Endothelial cell of umbilical vein (primary cell): ENCODE measurements at regions not wholly inside any gene's neighbourhood (a gene's known extent, or its start where the extent isn't known, plus 50 kb on each side); places are given as distances from the start of the nearest gene placed in this dataset.

Source experiments
- BruUV-seq: library from RNA; stranded (reverse); fragments of 400-500 nt; replicated peaks from 2 replicates; lab custom pipeline; 2021; lab: Mats Ljungman, UMichigan
- CTCF ChIA-PET: fragments of 300-600, 350-600 bp; sonication (Branson Sonifier 250); formaldehyde crosslinking; loops from one replicate; lab custom pipeline; 2021; ENCODE audit warnings: antibody characterized with exemption, inconsistent platforms; lab: Charles Lee
- POLR2A ChIA-PET: fragments of 300-600, 350-600 bp; sonication (Branson Sonifier 250); formaldehyde crosslinking; loops from one replicate; lab custom pipeline; 2021; ENCODE audit warnings: antibody characterized with exemption, inconsistent platforms; lab: Charles Lee
- DNase-seq: peaks from one replicate; pipeline ENCODE4 v3.0.0-alpha.2; 2011; ENCODE audit warnings: low read depth, low spot score
- FAIRE-seq: peaks from 2 replicates; lab custom pipeline; 2011; peaks lifted over from hg19 to GRCh38; lab: Jason Lieb, UNC
- H2AFZ ChIP-seq: 2 replicates; pipeline ENCODE4 v1.6.0; 2012; ENCODE audit warnings: low read depth, low read length, control low read depth, inconsistent platforms
- H3K27ac ChIP-seq: 2 replicates; pipeline ENCODE4 v1.5.1; 2011; ENCODE audit warnings: low read depth, mild to moderate bottlenecking, control low read depth, low read length, moderate library complexity; ENCODE audit not compliant: insufficient read depth
- H3K27me3 ChIP-seq, 2 experiments: 2 replicates each; pipeline versions ENCODE4 v1.6.0 to v1.6.1; 2011; ENCODE audit warnings: low read length in 2 of 2, mixed read lengths in 1 of 2; ENCODE audit not compliant: control insufficient read depth in 2 of 2, insufficient read depth in 2 of 2
- H3K36me3 ChIP-seq, 2 experiments: 2 replicates in 1 of 2; 3 replicates in 1 of 2; pipeline ENCODE4 v1.5.1; 2011; ENCODE audit warnings: low read length in 2 of 2, mild to moderate bottlenecking in 1 of 2, moderate library complexity in 1 of 2; ENCODE audit not compliant: control insufficient read depth in 2 of 2, insufficient read depth in 2 of 2; ENCODE audit errors: extremely low read depth in 1 of 2
- H3K4me1 ChIP-seq: 3 replicates; pipeline ENCODE4 v1.5.1; 2011; ENCODE audit warnings: mild to moderate bottlenecking, low read length; ENCODE audit not compliant: control insufficient read depth, insufficient read depth; ENCODE audit errors: extremely low read depth
- H3K4me2 ChIP-seq: 2 replicates; pipeline ENCODE4 v1.6.1; 2011; ENCODE audit warnings: low read length, control low read depth, mixed read lengths; ENCODE audit not compliant: insufficient read depth
- H3K4me3 ChIP-seq, 3 experiments: fragments of 200-600 bp in 1 of 3; sonication (generic), shearing (Covaris generic) in 1 of 3; replicated peaks in 1 of 3; 2 replicates each; pipeline ENCODE4 v1.5.1; 2011 to 2016; ENCODE audit warnings: control low read depth in 3 of 3, low read length in 3 of 3, mild to moderate bottlenecking in 2 of 3, inconsistent platforms in 1 of 3, low read depth in 1 of 3, moderate library complexity in 1 of 3; ENCODE audit not compliant: insufficient read depth in 1 of 3
- H3K79me2 ChIP-seq: 2 replicates; pipeline ENCODE4 v1.6.0; 2012; ENCODE audit warnings: low read length, inconsistent platforms; ENCODE audit not compliant: control insufficient read depth, insufficient read depth
- H3K9ac ChIP-seq: replicated peaks from 2 replicates; pipeline ENCODE3; 2011; ENCODE audit warnings: low read length, control low read depth; ENCODE audit not compliant: insufficient read depth; ENCODE audit errors: extremely low read depth
- H3K9me1 ChIP-seq: replicated peaks from 3 replicates; pipeline ENCODE4 v1.6.0; 2011; ENCODE audit warnings: mild to moderate bottlenecking, low read length; ENCODE audit not compliant: control insufficient read depth, insufficient read depth; ENCODE audit errors: extremely low read depth
- H3K9me3 ChIP-seq: replicated peaks from 2 replicates; pipeline ENCODE4 v1.5.1; 2012; ENCODE audit warnings: low read length, inconsistent platforms; ENCODE audit not compliant: control insufficient read depth, insufficient read depth
- H4K20me1 ChIP-seq: replicated peaks from 2 replicates; pipeline ENCODE3; 2011; ENCODE audit warnings: mild to moderate bottlenecking, low read length; ENCODE audit not compliant: control insufficient read depth, insufficient read depth; ENCODE audit errors: extremely low read depth
- CTCF ChIP-seq, 2 donors: IDR thresholded peaks; 1 replicate in 1 of 2; 2 replicates in 1 of 2; pipeline ENCODE4 v1.5.1; 2011; ENCODE audit warnings: low read length in 2 of 2, mild to moderate bottlenecking in 2 of 2, moderate library complexity in 2 of 2, control low read depth in 1 of 2, inconsistent platforms in 1 of 2, low read depth in 1 of 2; ENCODE audit not compliant: insufficient read depth in 1 of 2; ENCODE audit errors: extremely low read depth in 1 of 2
- EZH2 ChIP-seq: IDR thresholded peaks from 2 replicates; pipeline ENCODE4 v1.6.1; 2012; ENCODE audit warnings: borderline replicate concordance, low read depth, mild to moderate bottlenecking, moderate library complexity, low read length, inconsistent platforms; ENCODE audit not compliant: severe bottlenecking
- FOS ChIP-seq: IDR thresholded peaks from 2 replicates; pipeline ENCODE4 v1.6.1; 2011; ENCODE audit warnings: mild to moderate bottlenecking, low read length, moderate library complexity, borderline replicate concordance; ENCODE audit not compliant: insufficient read depth
- GATA2 ChIP-seq: IDR thresholded peaks from 2 replicates; pipeline ENCODE4 v1.7.0; 2011; ENCODE audit warnings: low read depth, mild to moderate bottlenecking, moderate library complexity, mixed read lengths, low read length; ENCODE audit not compliant: insufficient read length, insufficient read depth
- JUN ChIP-seq: IDR thresholded peaks from 2 replicates; pipeline ENCODE4 v1.6.1; 2011; ENCODE audit warnings: borderline replicate concordance, low read depth; ENCODE audit not compliant: insufficient read length, insufficient read depth
- MAX ChIP-seq: IDR thresholded peaks from 2 replicates; pipeline ENCODE4 v1.6.1; 2011; ENCODE audit not compliant: insufficient read depth, insufficient read length
- MYC ChIP-seq: IDR thresholded peaks from one replicate; pipeline ENCODE4 v1.6.1; 2011; ENCODE audit warnings: mild to moderate bottlenecking, low read depth, low read length
- POLR2A ChIP-seq: IDR thresholded peaks from 2 replicates; pipeline ENCODE4 v1.6.1; 2012; ENCODE audit warnings: low read depth, mild to moderate bottlenecking, control low read depth, low read length
- POLR2AphosphoS5 ChIP-seq: IDR thresholded peaks from 2 replicates; pipeline ENCODE4 v1.6.1; 2012; ENCODE audit warnings: low read depth, mild to moderate bottlenecking, control low read depth, low read length, moderate library complexity; ENCODE audit not compliant: insufficient read depth
- dilution Hi-C: fragments of 300-500 bp; cut with MboI; formaldehyde crosslinking; loops from one replicate; pipeline ENCODE4 v1.15.0; 2019; ENCODE audit warnings: low sequenced_read_pairs; ENCODE audit not compliant: extremely low pct_ligation_motif_present
- intact Hi-C: fragments of 100-400 bp; cut with micrococcal nuclease; formaldehyde crosslinking; loops from one replicate; pipeline ENCODE4 v1.10.0; 2022

GRCh38 chr12:13345722-13346121 is 149.2 kb downstream of the EMP1 start:
- peaks cover 2 to 3% of the 10 kb centered on the region in 2 experiments for H3K27me3 ChIP-seq
- no peak overlapping the region for H2AFZ ChIP-seq
- H3K27ac ChIP-seq, result no peak overlapping the region
- H3K79me2 ChIP-seq, result no peaks in the 10 kb centered on the region
- H4K20me1 ChIP-seq, result no peaks in the 10 kb centered on the region
- TF ChIP-seq FOS (no peak), MYC (no peak), GATA2 (no peak), CTCF (IDR thresholded peaks at IDR 0.05; ENCODE audit: extremely low read depth in 1 of 2, insufficient read depth in 1 of 2, low read depth in 1 of 2, low read length in 2 of 2) (no peak), POLR2A (no peak), MAX (no peak), POLR2AphosphoS5 (no peak), JUN (no peak), EZH2 (no peak)
- H3K9me1 ChIP-seq, result no peaks in the 10 kb centered on the region
- H3K9me3 ChIP-seq, result no peaks in the 10 kb centered on the region
- H3K4me3 ChIP-seq, result no peak overlapping the region
- FAIRE-seq, result no peak
- no peak for DNase-seq
- CTCF ChIA-PET, result interaction anchor here (0.7 to 2.0 kb wide), 4 partner anchors 17 to 822 kb away, joined by 3 to 11 read pairs (median 4); no protein-coding TSS in a partner anchor
- no peaks in the 10 kb centered on the region for H3K4me1 ChIP-seq
- no peak overlapping the region for H3K4me2 ChIP-seq
- intact Hi-C loops, result no loop called here
- BruUV-seq, result no TSS peak
- dilution Hi-C loops, result no loop called here
- POLR2A ChIA-PET, result no interaction called here
- H3K36me3 ChIP-seq, result no peaks in the 10 kb centered on the region
- H3K9ac ChIP-seq, result no peak overlapping the region
